HepG2 (cell line): ENCODE measurements at regions not wholly inside any gene's neighbourhood (a gene's known extent, or its start where the extent isn't known, plus 50 kb on each side); places are given as distances from the start of the nearest gene placed in this dataset.

Source experiments
- ATAC-seq: fragments of 200-7000 bp; cut with Tn5 transposase; 3 replicates; pipeline ENCODE4 v1.9.1; 2020; ENCODE audit warnings: mild to moderate bottlenecking, moderate library complexity
- BruUV-seq: library from RNA; stranded (reverse); fragments of 400-500 nt; replicated peaks from 2 replicates; lab custom pipeline; 2021; lab: Mats Ljungman, UMichigan
- CTCF ChIA-PET: fragments of 300-600 bp; formaldehyde crosslinking; extraction: SDS; loops from one replicate; lab custom pipeline; 2021; ENCODE audit warnings: low total read pairs, inconsistent platforms, low intra/inter-chr PET ratio; lab: Yijun Ruan, JAX
- POLR2A ChIA-PET: fragments of 350-600 bp; sonication (Branson Sonifier 250); formaldehyde crosslinking; loops from one replicate; lab custom pipeline; 2020; ENCODE audit warnings: antibody characterized with exemption, inconsistent platforms; lab: Yijun Ruan, JAX
- DNase-seq: peaks from one replicate; pipeline ENCODE4 v3.0.0-alpha.2; 2015; ENCODE audit warnings: low spot score
- FAIRE-seq: peaks from 3 replicates; lab custom pipeline; 2011; peaks lifted over from hg19 to GRCh38; lab: Jason Lieb, UNC
- H2AFZ ChIP-seq: one replicate; pipeline ENCODE4 v1.6.1; 2011; ENCODE audit warnings: low read length, inconsistent platforms
- H3K27ac ChIP-seq: fragments of 300-600 bp; 3 replicates; pipeline ENCODE4 v1.8.0; 2011; ENCODE audit warnings: mixed run types, mild to moderate bottlenecking, mixed read lengths, low read length, inconsistent platforms; ENCODE audit not compliant: insufficient read depth; ENCODE audit errors: extremely low read length
- H3K27me3 ChIP-seq, 2 experiments: fragments of 200-600 bp in 1 of 2; 2 replicates in 1 of 2; 3 replicates in 1 of 2; pipeline versions ENCODE4 v1.6.0 to v1.8.0; 2011; ENCODE audit warnings: low read length in 2 of 2, mild to moderate bottlenecking in 2 of 2, moderate library complexity in 2 of 2, inconsistent platforms in 1 of 2; ENCODE audit not compliant: insufficient read depth in 2 of 2, control insufficient read depth in 1 of 2
- H3K36me3 ChIP-seq, 2 experiments: fragments of 200-600 bp in 1 of 2; replicated peaks in 1 of 2; 2 replicates in 1 of 2; 3 replicates in 1 of 2; pipeline versions ENCODE4 v1.5.1 to v1.8.0; 2011; ENCODE audit warnings: low read length in 2 of 2, inconsistent platforms in 1 of 2; ENCODE audit not compliant: insufficient read depth in 2 of 2, control insufficient read depth in 1 of 2
- H3K4me1 ChIP-seq: 2 replicates; pipeline ENCODE4 v1.5.1; 2012; ENCODE audit warnings: low read length, inconsistent platforms; ENCODE audit not compliant: insufficient read depth
- H3K4me2 ChIP-seq: 2 replicates; pipeline ENCODE4 v1.6.0; 2011; ENCODE audit warnings: low read depth, low read length, inconsistent platforms
- H3K4me3 ChIP-seq, 3 experiments: fragments of 200-600 bp in 1 of 3; sonication (generic), shearing (Covaris generic) in 1 of 3; replicated peaks in 1 of 3; 2 replicates each; pipeline ENCODE4 v1.5.1; 2011 to 2016; ENCODE audit warnings: low read length in 3 of 3, inconsistent platforms in 2 of 3, low read depth in 2 of 3, mild to moderate bottlenecking in 2 of 3, control low read depth in 1 of 3, mixed read lengths in 1 of 3; ENCODE audit not compliant: insufficient read depth in 1 of 3
- H3K79me2 ChIP-seq: one replicate; pipeline ENCODE4 v1.6.1; 2011; ENCODE audit warnings: low read length, inconsistent platforms; ENCODE audit not compliant: insufficient read depth
- H3K9ac ChIP-seq: 2 replicates; pipeline ENCODE4 v1.6.0; 2011; ENCODE audit warnings: mild to moderate bottlenecking, low read depth, low read length, inconsistent platforms; ENCODE audit not compliant: insufficient read depth
- H3K9me3 ChIP-seq: 2 replicates; pipeline ENCODE4 v1.5.1; 2012; ENCODE audit warnings: mild to moderate bottlenecking, low read length
- H4K20me1 ChIP-seq: 2 replicates; pipeline ENCODE4 v1.6.0; 2011; ENCODE audit warnings: inconsistent platforms, mild to moderate bottlenecking, low read length, moderate library complexity; ENCODE audit not compliant: insufficient read depth
- CHCHD3 ChIP-seq: sonication (generic); formaldehyde crosslinking; IDR thresholded peaks from 2 replicates; pipeline ENCODE4 v1.8.0; 2022; ENCODE audit warnings: mild to moderate bottlenecking, missing genetic modification reagents, moderate library complexity
- EZH2 ChIP-seq: conservative IDR thresholded peaks from 2 replicates; pipeline ENCODE4 v1.6.1; 2012; ENCODE audit warnings: mild to moderate bottlenecking, low read depth, low read length, moderate library complexity
- GZF1 ChIP-seq: sonication (generic); formaldehyde crosslinking; IDR thresholded peaks from 2 replicates; pipeline ENCODE4 v1.5.1; 2020; ENCODE audit warnings: mild to moderate bottlenecking, missing genetic modification reagents
- HCFC1 ChIP-seq: fragments of 150-350 bp; IDR thresholded peaks from 2 replicates; pipeline ENCODE4 v1.6.1; 2014; ENCODE audit warnings: low read depth, low read length
- ISX ChIP-seq: sonication (generic); formaldehyde crosslinking; conservative IDR thresholded peaks from 2 replicates; pipeline ENCODE4 v1.5.0; 2020; ENCODE audit warnings: missing genetic modification reagents
- MLLT10 ChIP-seq: sonication (generic); formaldehyde crosslinking; IDR thresholded peaks from 2 replicates; pipeline ENCODE4 v1.4.0; 2020; ENCODE audit warnings: missing genetic modification reagents
- TCF7L2 ChIP-seq: IDR thresholded peaks from 2 replicates; pipeline ENCODE4 v1.6.1; 2011; ENCODE audit warnings: mild to moderate bottlenecking, low read depth, low read length, moderate library complexity
- TGIF2 ChIP-seq: IDR thresholded peaks from 2 replicates; pipeline ENCODE4 v1.6.1; 2016; ENCODE audit warnings: control low read depth, missing compliant biosample characterization
- ZBTB25 ChIP-seq: IDR thresholded peaks from 2 replicates; pipeline ENCODE4 v1.6.1; 2018; ENCODE audit warnings: missing genetic modification reagents
- ZBTB34 ChIP-seq: sonication (generic); formaldehyde crosslinking; IDR thresholded peaks from 2 replicates; pipeline ENCODE4 v1.8.0; 2022; ENCODE audit warnings: mild to moderate bottlenecking, missing genetic modification reagents
- ZBTB4 ChIP-seq: sonication (generic); formaldehyde crosslinking; IDR thresholded peaks from 2 replicates; pipeline ENCODE4 v1.4.0; 2020; ENCODE audit warnings: missing genetic modification reagents, mild to moderate bottlenecking, borderline replicate concordance
- ZFP91 ChIP-seq: sonication (generic); formaldehyde crosslinking; IDR thresholded peaks from 2 replicates; pipeline ENCODE4 v1.9.0; 2022; ENCODE audit warnings: missing genetic modification reagents, mild to moderate bottlenecking, borderline replicate concordance
- ZNF121 ChIP-seq: sonication (generic); formaldehyde crosslinking; IDR thresholded peaks from 2 replicates; pipeline ENCODE4 v1.5.0; 2020; ENCODE audit warnings: mild to moderate bottlenecking, missing genetic modification reagents
- ZNF124 ChIP-seq: sonication (generic); formaldehyde crosslinking; IDR thresholded peaks from 2 replicates; pipeline ENCODE4 v1.4.0; 2020; ENCODE audit warnings: missing genetic modification reagents
- ZNF230 ChIP-seq: sonication (generic); formaldehyde crosslinking; IDR thresholded peaks from 2 replicates; pipeline ENCODE4 v1.4.0; 2020; ENCODE audit warnings: mild to moderate bottlenecking, missing genetic modification reagents
- ZNF276 ChIP-seq: sonication (generic); formaldehyde crosslinking; IDR thresholded peaks from 2 replicates; pipeline ENCODE4 v1.4.0; 2020; ENCODE audit warnings: mild to moderate bottlenecking, low read depth, missing genetic modification reagents
- ZNF552 ChIP-seq: sonication (generic); formaldehyde crosslinking; IDR thresholded peaks from 2 replicates; pipeline ENCODE4 v1.9.0; 2022; ENCODE audit warnings: missing genetic modification reagents, mild to moderate bottlenecking, borderline replicate concordance
- ZNF747 ChIP-seq: sonication (generic); formaldehyde crosslinking; IDR thresholded peaks from 2 replicates; pipeline ENCODE4 v1.8.1; 2023; ENCODE audit warnings: missing genetic modification reagents, mild to moderate bottlenecking, borderline replicate concordance
- WGBS: methylation state at CpG from one replicate; pipeline ENCODE4 v1.1.6; 2017; ENCODE audit warnings: low lambda C conversion rate; 5-methylcytosine and 5-hydroxymethylcytosine counted together
- in situ Hi-C: cut with HindIII; loops from 2 replicates; pipeline ENCODE4 v1.10.0; 2017; ENCODE audit warnings: low pct_unique_long_range_greater_than_20kb; ENCODE audit not compliant: extremely low pct_ligation_motif_present
- intact Hi-C: fragments of 100-400 bp; cut with micrococcal nuclease; formaldehyde crosslinking; loops from one replicate; pipeline ENCODE4 v1.10.0; 2022; ENCODE audit not compliant: unreplicated experiment

GRCh38 chr9:12631866-12632265 is 61.3 kb upstream of the TYRP1 start:
- DNase-seq (no peak), FAIRE-seq (no peak), ATAC-seq (no peak)
- no peaks in the 10 kb centered on the region for H3K4me1 ChIP-seq
- H3K27me3 ChIP-seq: no peaks in the 10 kb centered on the region
- in situ Hi-C loops: no loop called here
- H3K9ac ChIP-seq: no peak overlapping the region
- H3K36me3 ChIP-seq: no peaks in the 10 kb centered on the region
- ChIA-PET CTCF (no interaction called here), POLR2A (no interaction called here)
- no peak overlapping the region for H2AFZ ChIP-seq
- no peak overlapping the region for H3K27ac ChIP-seq
- WGBS: under 1% methylated on average over 5 of the region's 5 CpGs
- no peaks in the 10 kb centered on the region for H3K9me3 ChIP-seq
- intact Hi-C loops: no loop called here
- H3K79me2 ChIP-seq: no peaks in the 10 kb centered on the region
- H3K4me3 ChIP-seq: no peak overlapping the region
- no peak overlapping the region for H3K4me2 ChIP-seq
- H4K20me1 ChIP-seq: no peaks in the 10 kb centered on the region
- BruUV-seq: no TSS peak
- TF ChIP-seq HCFC1: no peak
- no peak for TF ChIP-seq ZNF124 (CRISPR knock-in tag)
- no peak for TF ChIP-seq ZBTB4
- TF ChIP-seq ZNF552 (CRISPR knock-in tag): no peak
- no peak for TF ChIP-seq GZF1
- TF ChIP-seq TCF7L2: no peak
- TF ChIP-seq ZNF747 (CRISPR knock-in tag): no peak
- TF ChIP-seq ZNF230 (CRISPR knock-in tag): no peak
- no peak for TF ChIP-seq ZNF276 (CRISPR knock-in tag)
- no peak for TF ChIP-seq ISX
- no peak for TF ChIP-seq EZH2
- TF ChIP-seq CHCHD3 (CRISPR knock-in tag): no peak
- no peak for TF ChIP-seq TGIF2
- TF ChIP-seq ZBTB25: no peak
- no peak for TF ChIP-seq MLLT10 (CRISPR knock-in tag)
- TF ChIP-seq ZNF121 (CRISPR knock-in tag): no peak
- TF ChIP-seq ZBTB34: no peak
- TF ChIP-seq ZFP91 (CRISPR knock-in tag): no peak
